ENCODE measurements at regions not wholly inside any gene's neighbourhood (a gene's known extent, or its start where the extent isn't known, plus 50 kb on each side); places are given as distances from the start of the nearest gene placed in this dataset.

DNA sequence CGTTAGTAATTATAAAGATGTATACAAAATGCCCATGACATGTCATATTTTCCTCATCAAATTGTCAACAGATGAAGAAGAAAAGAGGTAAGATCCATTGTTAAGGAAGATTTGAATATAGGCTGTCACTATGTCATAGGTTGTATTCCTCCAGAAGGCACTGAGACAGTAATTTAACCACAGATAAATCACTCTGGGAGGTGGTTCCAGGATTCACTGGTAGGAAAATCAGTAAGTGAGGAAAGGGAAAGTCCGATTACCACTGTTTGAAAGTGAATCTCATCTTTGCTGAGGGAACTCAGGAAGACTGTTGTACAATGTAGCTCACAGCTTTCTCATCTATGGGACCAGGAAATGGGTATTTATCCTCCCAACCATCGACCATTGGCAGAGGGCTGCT lies 152.8 kb upstream of the TMEFF2 start:
- TF ChIP-seq CTCF (IDR thresholded peaks at IDR 0.05) = no peak
- no peak for TF ChIP-seq POLR2A (IDR thresholded peaks at IDR 0.05)

All from breast epithelium (tissue), 3 donors.